ENCODE measurements at regions not wholly inside any gene's neighbourhood (a gene's known extent, or its start where the extent isn't known, plus 50 kb on each side); places are given as distances from the start of the nearest gene placed in this dataset.
A peak's percentile ranks its signal among the peaks of the same experiment; 100 is the strongest.

- no peak overlapping the region for H3K27ac Mint-ChIP-seq
- no peak overlapping the region for H3K4me3 Mint-ChIP-seq
- H3K9me3 Mint-ChIP-seq = peaks cover 11% of the 10 kb centered on the region
Observed at GRCh38 chr14:62528296-62528695, 517.0 kb downstream of the KCNH5 start.

GRCh38 chr14:62532181-62532580, 513.1 kb downstream of the KCNH5 start:
- H2AFZ ChIP-seq (replicated peaks) = no peak overlapping the region
- H4K20me1 ChIP-seq (ENCODE audit: low read depth) = no peaks in the 10 kb centered on the region
- H3K9ac ChIP-seq = no peak overlapping the region
- H3K4me3 Mint-ChIP-seq = no peak overlapping the region
- no peaks in the 10 kb centered on the region for H3K4me1 ChIP-seq
- H3K79me2 ChIP-seq (ENCODE audit: low read depth) = no peaks in the 10 kb centered on the region
- no peak overlapping the region for H3K27ac ChIP-seq
- no peaks in the 10 kb centered on the region for H3K27me3 Mint-ChIP-seq (ENCODE audit: insufficient read depth, low read depth)
- H3K27ac Mint-ChIP-seq = no peak overlapping the region
- DNase-seq (ENCODE audit: low spot score) = no peak
- H3K9me3 Mint-ChIP-seq = no peaks in the 10 kb centered on the region
- no peak for TF ChIP-seq CTCF (IDR thresholded peaks at IDR 0.05)
- TF ChIP-seq EZH2phosphoT487 (IDR thresholded peaks at IDR 0.05) = no peak
- TF ChIP-seq EZH2 (IDR thresholded peaks at IDR 0.05) = no peak
- no peaks in the 10 kb centered on the region for H3K27me3 ChIP-seq
- H3K4me3 ChIP-seq = no peak overlapping the region
- no peaks in the 10 kb centered on the region for H3K9me3 ChIP-seq (ENCODE audit: low read depth)
- H3F3A ChIP-seq (ENCODE audit: low read depth) = no peaks in the 10 kb centered on the region
- no peak overlapping the region for H3K4me2 ChIP-seq
- no peaks in the 10 kb centered on the region for H3K36me3 Mint-ChIP-seq
- no peaks in the 10 kb centered on the region for H3K36me3 ChIP-seq
- no peaks in the 10 kb centered on the region for H3K4me1 Mint-ChIP-seq

More at GRCh38 chr14:62528296-62528695, 517.0 kb downstream of the KCNH5 start:
- H3K4me3 ChIP-seq = no peak overlapping the region
- H4K20me1 ChIP-seq (ENCODE audit: low read depth) = no peaks in the 10 kb centered on the region
- H3K4me1 Mint-ChIP-seq = no peaks in the 10 kb centered on the region
- no peaks in the 10 kb centered on the region for H3K27me3 ChIP-seq
- H3K36me3 Mint-ChIP-seq = no peaks in the 10 kb centered on the region
- H3K9ac ChIP-seq = no peak overlapping the region
- H3K36me3 ChIP-seq = no peaks in the 10 kb centered on the region
- DNase-seq (ENCODE audit: low spot score) = no peak
- H3K27ac ChIP-seq = no peak overlapping the region
- no peaks in the 10 kb centered on the region for H3K27me3 Mint-ChIP-seq (ENCODE audit: insufficient read depth, low read depth)
- H3K79me2 ChIP-seq (ENCODE audit: low read depth) = no peaks in the 10 kb centered on the region
- H2AFZ ChIP-seq (replicated peaks) = no peak overlapping the region
- no peak overlapping the region for H3K4me2 ChIP-seq
- H3F3A ChIP-seq (ENCODE audit: low read depth) = no peaks in the 10 kb centered on the region
- no peaks in the 10 kb centered on the region for H3K9me3 ChIP-seq (ENCODE audit: low read depth)
- H3K4me1 ChIP-seq = no peaks in the 10 kb centered on the region
- TF ChIP-seq EZH2 (IDR thresholded peaks at IDR 0.05) = no peak
- TF ChIP-seq EZH2phosphoT487 (IDR thresholded peaks at IDR 0.05) = no peak
- TF ChIP-seq CTCF (IDR thresholded peaks at IDR 0.05) = no peak

GRCh38 chr14:62546862-62547474, 498.3 kb downstream of the KCNH5 start:
- no peak overlapping the region for H3K4me3 Mint-ChIP-seq
- peaks cover 13% of the 10 kb centered on the region for H3K9me3 Mint-ChIP-seq

More at GRCh38 chr14:62546862-62547474, 498.3 kb downstream of the KCNH5 start:
- Histone ChIP-seq H3K4me3 (no peak overlapping the region), H4K20me1 (ENCODE audit: low read depth) (no peaks in the 10 kb centered on the region), H3K4me2 (no peak overlapping the region), H3K36me3 (no peaks in the 10 kb centered on the region), H3K9me3 (ENCODE audit: low read depth) (no peaks in the 10 kb centered on the region), H3K79me2 (ENCODE audit: low read depth) (no peaks in the 10 kb centered on the region), H3F3A (ENCODE audit: low read depth) (no peaks in the 10 kb centered on the region), H3K27me3 (no peaks in the 10 kb centered on the region), H3K9ac (no peak overlapping the region), H3K4me1 (no peaks in the 10 kb centered on the region), H2AFZ (replicated peaks) (no peak overlapping the region), H3K27ac (no peak overlapping the region)
- no peak for DNase-seq (ENCODE audit: low spot score)
- H3K36me3 Mint-ChIP-seq = no peaks in the 10 kb centered on the region
- H3K4me1 Mint-ChIP-seq = no peaks in the 10 kb centered on the region
- H3K27me3 Mint-ChIP-seq (ENCODE audit: insufficient read depth, low read depth) = no peaks in the 10 kb centered on the region
- TF ChIP-seq EZH2phosphoT487 (IDR thresholded peaks at IDR 0.05) (no peak), CTCF (IDR thresholded peaks at IDR 0.05) (peak; percentile 11), EZH2 (IDR thresholded peaks at IDR 0.05) (no peak)
- no peak overlapping the region for H3K27ac Mint-ChIP-seq

Data from neural progenitor cell (in vitro differentiated cells).